Keratinocyte (primary cell): ENCODE measurements at regions not wholly inside any gene's neighbourhood (a gene's known extent, or its start where the extent isn't known, plus 50 kb on each side); places are given as distances from the start of the nearest gene placed in this dataset.

ENCODE experiments used
- DNase-seq: peaks from one replicate; pipeline ENCODE4 v3.0.0-alpha.2; 2011; ENCODE audit warnings: low read depth, missing footprints, low spot score
- FAIRE-seq: peaks from 2 replicates; lab custom pipeline; 2011; peaks lifted over from hg19 to GRCh38; lab: Jason Lieb, UNC
- H2AFZ ChIP-seq: 2 replicates; pipeline ENCODE4 v1.6.0; 2012; ENCODE audit warnings: low read length, control low read depth, inconsistent platforms; ENCODE audit not compliant: control insufficient read depth
- H3K27ac ChIP-seq: 2 replicates; pipeline ENCODE4 v1.5.1; 2011; ENCODE audit warnings: low read length; ENCODE audit not compliant: control insufficient read depth, insufficient read depth
- H3K27me3 ChIP-seq: 3 replicates; pipeline ENCODE4 v1.6.0; 2011; ENCODE audit warnings: low read length; ENCODE audit not compliant: control insufficient read depth, insufficient read depth; ENCODE audit errors: extremely low read depth
- H3K36me3 ChIP-seq, 2 experiments: 2 replicates in 1 of 2; 3 replicates in 1 of 2; pipeline ENCODE4 v1.5.1; 2011; ENCODE audit warnings: low read length in 2 of 2, mild to moderate bottlenecking in 1 of 2; ENCODE audit not compliant: control insufficient read depth in 2 of 2, insufficient read depth in 2 of 2; ENCODE audit errors: extremely low read depth in 1 of 2
- H3K4me1 ChIP-seq: 3 replicates; pipeline ENCODE4 v1.5.1; 2011; ENCODE audit warnings: low read length; ENCODE audit not compliant: control insufficient read depth, insufficient read depth; ENCODE audit errors: extremely low read depth
- H3K4me2 ChIP-seq: 3 replicates; pipeline ENCODE4 v1.6.0; 2011; ENCODE audit warnings: low read depth, low read length; ENCODE audit not compliant: control insufficient read depth, insufficient read depth; ENCODE audit errors: extremely low read depth
- H3K4me3 ChIP-seq, 3 experiments: fragments of 200-600 bp in 1 of 3; sonication (generic) in 1 of 3; 2 replicates in 2 of 3; 3 replicates in 1 of 3; pipeline ENCODE4 v1.5.1; 2011 to 2016; ENCODE audit warnings: low read length in 3 of 3, mild to moderate bottlenecking in 3 of 3, control low read depth in 2 of 3, inconsistent platforms in 1 of 3, low read depth in 1 of 3, mixed read lengths in 1 of 3, mixed run types in 1 of 3, moderate library complexity in 1 of 3; ENCODE audit not compliant: control insufficient read depth in 2 of 3, insufficient read depth in 2 of 3; ENCODE audit errors: extremely low read depth in 1 of 3
- H3K79me2 ChIP-seq: 2 replicates; pipeline ENCODE4 v1.6.0; 2012; ENCODE audit warnings: low read length; ENCODE audit not compliant: control insufficient read depth, insufficient read depth
- H3K9ac ChIP-seq: 3 replicates; pipeline ENCODE4 v1.6.0; 2011; ENCODE audit warnings: low read length; ENCODE audit not compliant: control insufficient read depth, insufficient read depth; ENCODE audit errors: extremely low read depth
- H3K9me1 ChIP-seq: 3 replicates; pipeline ENCODE4 v1.6.0; 2011; ENCODE audit warnings: low read length; ENCODE audit not compliant: control insufficient read depth, insufficient read depth; ENCODE audit errors: extremely low read depth
- H3K9me3 ChIP-seq: 2 replicates; pipeline ENCODE4 v1.5.1; 2012; ENCODE audit warnings: low read depth, low read length; ENCODE audit not compliant: control insufficient read depth
- H4K20me1 ChIP-seq: 3 replicates; pipeline ENCODE4 v1.6.0; 2011; ENCODE audit warnings: low read length; ENCODE audit not compliant: control insufficient read depth, insufficient read depth; ENCODE audit errors: extremely low read depth
- CTCF ChIP-seq, 3 experiments: IDR thresholded peaks in 1 of 3; conservative IDR thresholded peaks in 1 of 3; optimal IDR thresholded peaks in 1 of 3; 2 replicates in 2 of 3; 3 replicates in 1 of 3; pipeline versions ENCODE3 to v1.5.1; 2011; ENCODE audit warnings: low read length in 3 of 3, mild to moderate bottlenecking in 3 of 3, moderate library complexity in 2 of 3, control low read depth in 1 of 3, inconsistent platforms in 1 of 3; ENCODE audit not compliant: insufficient read depth in 2 of 3; ENCODE audit errors: extremely low read depth in 1 of 3
- EZH2 ChIP-seq: IDR thresholded peaks from one replicate; pipeline ENCODE4 v1.6.1; 2012; ENCODE audit warnings: inconsistent platforms, mild to moderate bottlenecking, low read length, moderate library complexity
- dilution Hi-C: fragments of 300-500 bp; cut with MboI; formaldehyde crosslinking; loops from one replicate; pipeline ENCODE4 v1.7.0; 2020; ENCODE audit warnings: low sequenced_read_pairs; ENCODE audit not compliant: extremely low pct_ligation_motif_present

- H3K9me3 ChIP-seq: no peaks in the 10 kb centered on the region
- dilution Hi-C loops: no loop called here
- FAIRE-seq (no peak), DNase-seq (no peak)
- TF ChIP-seq CTCF (optimal IDR thresholded peaks at IDR 0.05 in 1 of 3, IDR thresholded peaks at IDR 0.05 in 1 of 3, conservative IDR thresholded peaks at IDR 0.05 in 1 of 3; ENCODE audit: extremely low read depth in 1 of 3, insufficient read depth in 2 of 3, low read length in 3 of 3) (no peak), EZH2 (no peak)
- no peaks in the 10 kb centered on the region for H3K27me3 ChIP-seq
- no peaks in the 10 kb centered on the region for H3K4me1 ChIP-seq
- H4K20me1 ChIP-seq: no peaks in the 10 kb centered on the region
- H3K9me1 ChIP-seq: no peaks in the 10 kb centered on the region
- H2AFZ ChIP-seq: no peak overlapping the region
- no peak overlapping the region for H3K27ac ChIP-seq
- H3K79me2 ChIP-seq: no peaks in the 10 kb centered on the region
- H3K4me2 ChIP-seq: no peak overlapping the region
- H3K4me3 ChIP-seq: no peak overlapping the region
- no peak overlapping the region for H3K9ac ChIP-seq
- H3K36me3 ChIP-seq: no peaks in the 10 kb centered on the region
Observed at GRCh38 chr18:39314595-39314994, 1749.0 kb upstream of the CELF4 start.

GRCh38 chr18:39313992-39314391 is 1748.4 kb upstream of the CELF4 start:
- no peak for DNase-seq
- no peak for FAIRE-seq

More at GRCh38 chr18:39313992-39314391, 1748.4 kb upstream of the CELF4 start:
- H4K20me1 ChIP-seq: no peaks in the 10 kb centered on the region
- TF ChIP-seq CTCF (optimal IDR thresholded peaks at IDR 0.05 in 1 of 3, IDR thresholded peaks at IDR 0.05 in 1 of 3, conservative IDR thresholded peaks at IDR 0.05 in 1 of 3; ENCODE audit: extremely low read depth in 1 of 3, insufficient read depth in 2 of 3, low read length in 3 of 3) (no peak), EZH2 (no peak)
- no peaks in the 10 kb centered on the region for H3K36me3 ChIP-seq
- no peak overlapping the region for H3K9ac ChIP-seq
- dilution Hi-C loops: no loop called here
- no peaks in the 10 kb centered on the region for H3K4me1 ChIP-seq
- H3K9me1 ChIP-seq: no peaks in the 10 kb centered on the region
- H3K27me3 ChIP-seq: no peaks in the 10 kb centered on the region
- H3K4me2 ChIP-seq: no peak overlapping the region
- no peak overlapping the region for H3K4me3 ChIP-seq
- H3K27ac ChIP-seq: no peak overlapping the region
- no peaks in the 10 kb centered on the region for H3K9me3 ChIP-seq
- no peak overlapping the region for H2AFZ ChIP-seq
- no peaks in the 10 kb centered on the region for H3K79me2 ChIP-seq
